Germinal center (tissue), 1 donor: ENCODE measurements at regions not wholly inside any gene's neighbourhood (a gene's known extent, or its start where the extent isn't known, plus 50 kb on each side); places are given as distances from the start of the nearest gene placed in this dataset.
"Not testable (repeated sequence)": the region's sequence is repeated elsewhere in the genome, so short reads cannot be mapped to it uniquely, and the experiment has no call there.

ENCODE experiments used
- DNase-seq: peaks from one replicate; pipeline ENCODE4 v3.0.0; 2012; ENCODE audit warnings: mixed read lengths, low spot score

GRCh38 chr1:245061808-245062207 is 93.0 kb upstream of the KIF26B start:
- not testable (repeated sequence) for DNase-seq

GRCh38 chr1:245060684-245061374 is 94.0 kb upstream of the KIF26B start:
- no peak for DNase-seq

GRCh38 chr1:245059806-245060424 is 94.9 kb upstream of the KIF26B start:
- DNase-seq: no peak

- DNase-seq: no peak
Measured at GRCh38 chr1:245058882-245059281, 95.9 kb upstream of the KIF26B start.

- DNase-seq: no peak
Measured at GRCh38 chr1:245058436-245058835, 96.3 kb upstream of the KIF26B start.

GRCh38 chr1:245056913-245057312 is 97.9 kb upstream of the KIF26B start:
- no peak for DNase-seq

- DNase-seq: not testable (repeated sequence)
Measured at GRCh38 chr1:245056296-245056695, 98.5 kb upstream of the KIF26B start.

GRCh38 chr1:245055752-245056151 is 99.0 kb upstream of the KIF26B start:
- no peak for DNase-seq

- no peak for DNase-seq
Measured at GRCh38 chr1:245054507-245055270, 100.1 kb upstream of the KIF26B start.

- DNase-seq: no peak
Measured at GRCh38 chr1:245054105-245054504, 100.7 kb upstream of the KIF26B start.

GRCh38 chr1:245052258-245052657 is 102.5 kb upstream of the KIF26B start:
- no peak for DNase-seq

- DNase-seq: no peak
Measured at GRCh38 chr1:245051349-245052221, 103.2 kb upstream of the KIF26B start.

- no peak for DNase-seq
Measured at GRCh38 chr1:245046769-245047168, 108.0 kb upstream of the KIF26B start.

- DNase-seq: no peak
Measured at GRCh38 chr1:245046315-245046714, 108.5 kb upstream of the KIF26B start.

GRCh38 chr1:245045087-245045881 is 109.5 kb upstream of the KIF26B start:
- no peak for DNase-seq

GRCh38 chr1:245043611-245043940 is 111.2 kb upstream of the KIF26B start:
- no peak for DNase-seq

- no peak for DNase-seq
Measured at GRCh38 chr1:245041058-245041698, 113.6 kb upstream of the KIF26B start.

GRCh38 chr1:245039196-245039595 is 115.6 kb upstream of the KIF26B start:
- DNase-seq: no peak

GRCh38 chr1:245036102-245036501 is 118.7 kb upstream of the KIF26B start:
- DNase-seq: no peak

GRCh38 chr1:245031041-245031440 is 123.7 kb upstream of the KIF26B start:
- no peak for DNase-seq

- no peak for DNase-seq
Measured at GRCh38 chr1:245026247-245026646, 128.5 kb upstream of the KIF26B start.
